ENCODE measurements at regions not wholly inside any gene's neighbourhood (a gene's known extent, or its start where the extent isn't known, plus 50 kb on each side); places are given as distances from the start of the nearest gene placed in this dataset.

GRCh38 chr2:239487272-239487671 lies 86.5 kb upstream of the HDAC4 start (continued):
- no peak for TF ChIP-seq ZNF462 (CRISPR knock-in tag; IDR thresholded peaks at IDR 0.05)
- TF ChIP-seq ZNF114 (CRISPR knock-in tag; IDR thresholded peaks at IDR 0.05) = no peak

- H3K4me3 ChIP-seq = no peak overlapping the region
- no peak overlapping the region for H3K4me2 ChIP-seq
- DNase-seq (ENCODE audit: low spot score) (no peak), ATAC-seq (no peak)
- H3K9me2 ChIP-seq (ENCODE audit: insufficient read depth) = 0 out of 2 replicates have a peak, but pooled peaks cover 3% of the 10 kb centered on the region
- no peak overlapping the region for H2AFZ ChIP-seq
- H3K9me3 Mint-ChIP-seq = no peaks in the 10 kb centered on the region
- no peak overlapping the region for H3K27ac ChIP-seq (ENCODE audit: low read depth)
- no peaks in the 10 kb centered on the region for H4K20me1 ChIP-seq (replicated peaks; ENCODE audit: insufficient read depth)
- H3K36me3 ChIP-seq (ENCODE audit: insufficient read depth) = no peaks in the 10 kb centered on the region
- no peak overlapping the region for H3K4me3 Mint-ChIP-seq
- no peaks in the 10 kb centered on the region for H3K27me3 ChIP-seq (ENCODE audit: insufficient read depth)
- H3K4me1 Mint-ChIP-seq = no peaks in the 10 kb centered on the region; the same call in 2 of the 3 replicates
- no peaks in the 10 kb centered on the region for H3K79me2 ChIP-seq (replicated peaks; ENCODE audit: insufficient read depth)
- TF ChIP-seq STAT1 (IDR thresholded peaks at IDR 0.05; ENCODE audit: unreplicated experiment) (no peak), ETS1 (IDR thresholded peaks at IDR 0.05) (no peak), POLR2AphosphoS5 (IDR thresholded peaks at IDR 0.05; ENCODE audit: low read depth) (no peak), CTCF (conservative IDR thresholded peaks at IDR 0.05; ENCODE audit: low read depth in 2 of 2) (no peak), EZH2phosphoT487 (IDR thresholded peaks at IDR 0.05; ENCODE audit: unreplicated experiment) (no peak), CREB1 (CRISPR knock-in tag; IDR thresholded peaks at IDR 0.05; ENCODE audit: low read depth) (no peak)
- no peaks in the 10 kb centered on the region for H3F3A ChIP-seq (replicated peaks; ENCODE audit: low read depth)
- no peaks in the 10 kb centered on the region for H3K4me1 ChIP-seq (ENCODE audit: insufficient read depth)
- no peak overlapping the region for H3K27ac Mint-ChIP-seq
- no peaks in the 10 kb centered on the region for H3K36me3 Mint-ChIP-seq (ENCODE audit: low read depth)
- H3K27me3 Mint-ChIP-seq (ENCODE audit: insufficient read depth, low read depth, poor library complexity) = peaks cover 9% of the 10 kb centered on the region
These were observed 84.8 kb upstream of the HDAC4 start for GRCh38 chr2:239485622-239486021.
